ENCODE measurements at regions not wholly inside any gene's neighbourhood (a gene's known extent, or its start where the extent isn't known, plus 50 kb on each side); places are given as distances from the start of the nearest gene placed in this dataset.
A peak's percentile ranks its signal among the peaks of the same experiment; 100 is the strongest.
"Not testable (repeated sequence)": the region's sequence is repeated elsewhere in the genome, so short reads cannot be mapped to it uniquely, and the experiment has no call there.

DNA sequence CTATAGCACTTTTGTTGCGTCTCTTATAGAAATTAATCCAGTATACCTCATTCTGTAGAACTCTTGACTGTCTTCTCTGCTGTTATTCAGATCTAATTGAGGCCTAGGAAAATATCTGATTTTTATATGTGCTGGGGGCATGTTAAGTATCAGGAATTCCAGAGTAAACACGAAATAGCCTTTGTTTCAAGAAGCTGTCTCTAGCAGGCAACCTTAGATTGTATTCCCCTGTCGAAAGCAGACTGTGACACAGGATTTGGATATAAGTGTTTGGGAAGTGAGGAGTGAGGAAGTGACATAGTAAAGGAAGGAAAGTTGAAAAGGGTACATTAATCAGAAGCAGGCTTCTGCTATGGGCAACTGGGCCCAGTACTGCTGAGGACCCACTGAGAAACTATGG lies 72.1 kb upstream of the RASA1 start:
- no peak for DNase-seq (ENCODE audit: low read depth, low spot score)
- dilution Hi-C loops (cut with MboI; ENCODE audit: extremely low pct_ligation_motif_present, low sequenced_read_pairs) = no loop called here
- Histone ChIP-seq H3K4me2 (ENCODE audit: control insufficient read depth, extremely low read depth, insufficient read depth, low read depth, low read length) (peak overlapping the region; percentile 59), H2AFZ (ENCODE audit: control insufficient read depth, low read length) (peak overlapping the region; percentile 10), H3K79me2 (ENCODE audit: control insufficient read depth, insufficient read depth, low read length) (no peaks in the 10 kb centered on the region), H3K9ac (ENCODE audit: control insufficient read depth, extremely low read depth, insufficient read depth, low read length) (no peak overlapping the region), H3K9me3 (ENCODE audit: control insufficient read depth, low read depth, low read length) (no peaks in the 10 kb centered on the region), H3K4me1 (ENCODE audit: control insufficient read depth, extremely low read depth, insufficient read depth, low read length) (peaks cover 17% of the 10 kb centered on the region), H4K20me1 (ENCODE audit: control insufficient read depth, extremely low read depth, insufficient read depth, low read length) (no peaks in the 10 kb centered on the region), H3K9me1 (ENCODE audit: control insufficient read depth, extremely low read depth, insufficient read depth, low read length) (no peaks in the 10 kb centered on the region), H3K4me3 (ENCODE audit: control insufficient read depth in 2 of 3, extremely low read depth in 1 of 3, insufficient read depth in 2 of 3, low read depth in 1 of 3, low read length in 3 of 3) (no peak overlapping the region), H3K27ac (ENCODE audit: control insufficient read depth, insufficient read depth, low read length) (no peak overlapping the region), H3K27me3 (ENCODE audit: control insufficient read depth, extremely low read depth, insufficient read depth, low read length) (no peaks in the 10 kb centered on the region), H3K36me3 (ENCODE audit: control insufficient read depth in 2 of 2, extremely low read depth in 1 of 2, insufficient read depth in 2 of 2, low read length in 2 of 2) (no peaks in the 10 kb centered on the region)
- FAIRE-seq = peak; percentile 26
- TF ChIP-seq EZH2 (IDR thresholded peaks at IDR 0.05; ENCODE audit: low read length) = no peak
- no peak for TF ChIP-seq CTCF (optimal IDR thresholded peaks at IDR 0.05 in 1 of 3, IDR thresholded peaks at IDR 0.05 in 1 of 3, conservative IDR thresholded peaks at IDR 0.05 in 1 of 3; ENCODE audit: extremely low read depth in 1 of 3, insufficient read depth in 2 of 3, low read length in 3 of 3)

DNA sequence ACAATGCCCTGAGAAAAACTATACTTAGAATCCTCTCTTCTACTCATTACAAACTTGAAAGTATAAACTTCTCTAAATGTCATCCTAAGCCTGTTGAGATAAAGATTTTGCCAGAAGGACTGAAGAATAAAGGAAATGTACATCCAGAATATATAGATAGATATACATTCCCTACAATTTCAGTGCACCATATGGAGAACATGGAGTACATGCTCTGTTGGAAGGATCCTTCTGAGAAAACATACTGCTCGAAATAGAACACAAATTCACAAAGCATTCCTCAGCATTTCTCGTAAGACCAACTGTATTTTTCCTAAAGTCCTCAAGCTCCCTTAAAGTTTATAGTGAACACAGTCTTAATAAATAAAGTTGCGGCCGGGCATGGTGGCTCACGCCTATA lies 69.7 kb upstream of the RASA1 start:
- no peak for DNase-seq (ENCODE audit: low read depth, low spot score)
- H3K4me2 ChIP-seq (ENCODE audit: control insufficient read depth, extremely low read depth, insufficient read depth, low read depth, low read length) = no peak overlapping the region
- no peak for FAIRE-seq
- H3K4me3 ChIP-seq (ENCODE audit: control insufficient read depth in 2 of 3, extremely low read depth in 1 of 3, insufficient read depth in 2 of 3, low read depth in 1 of 3, low read length in 3 of 3) = no peak overlapping the region
- dilution Hi-C loops (cut with MboI; ENCODE audit: extremely low pct_ligation_motif_present, low sequenced_read_pairs) = no loop called here
- H3K9me3 ChIP-seq (ENCODE audit: control insufficient read depth, low read depth, low read length) = no peaks in the 10 kb centered on the region
- H3K79me2 ChIP-seq (ENCODE audit: control insufficient read depth, insufficient read depth, low read length) = no peaks in the 10 kb centered on the region
- no peaks in the 10 kb centered on the region for H3K36me3 ChIP-seq (ENCODE audit: control insufficient read depth in 2 of 2, extremely low read depth in 1 of 2, insufficient read depth in 2 of 2, low read length in 2 of 2)
- H3K9me1 ChIP-seq (ENCODE audit: control insufficient read depth, extremely low read depth, insufficient read depth, low read length) = no peaks in the 10 kb centered on the region
- H2AFZ ChIP-seq (ENCODE audit: control insufficient read depth, low read length) = no peak overlapping the region
- H3K9ac ChIP-seq (ENCODE audit: control insufficient read depth, extremely low read depth, insufficient read depth, low read length) = no peak overlapping the region
- no peak overlapping the region for H3K27ac ChIP-seq (ENCODE audit: control insufficient read depth, insufficient read depth, low read length)
- no peaks in the 10 kb centered on the region for H4K20me1 ChIP-seq (ENCODE audit: control insufficient read depth, extremely low read depth, insufficient read depth, low read length)
- TF ChIP-seq EZH2 (IDR thresholded peaks at IDR 0.05; ENCODE audit: low read length) (no peak), CTCF (optimal IDR thresholded peaks at IDR 0.05 in 1 of 3, IDR thresholded peaks at IDR 0.05 in 1 of 3, conservative IDR thresholded peaks at IDR 0.05 in 1 of 3; ENCODE audit: extremely low read depth in 1 of 3, insufficient read depth in 2 of 3, low read length in 3 of 3) (no peak)
- peaks cover 17% of the 10 kb centered on the region for H3K4me1 ChIP-seq (ENCODE audit: control insufficient read depth, extremely low read depth, insufficient read depth, low read length)
- H3K27me3 ChIP-seq (ENCODE audit: control insufficient read depth, extremely low read depth, insufficient read depth, low read length) = no peaks in the 10 kb centered on the region

DNA sequence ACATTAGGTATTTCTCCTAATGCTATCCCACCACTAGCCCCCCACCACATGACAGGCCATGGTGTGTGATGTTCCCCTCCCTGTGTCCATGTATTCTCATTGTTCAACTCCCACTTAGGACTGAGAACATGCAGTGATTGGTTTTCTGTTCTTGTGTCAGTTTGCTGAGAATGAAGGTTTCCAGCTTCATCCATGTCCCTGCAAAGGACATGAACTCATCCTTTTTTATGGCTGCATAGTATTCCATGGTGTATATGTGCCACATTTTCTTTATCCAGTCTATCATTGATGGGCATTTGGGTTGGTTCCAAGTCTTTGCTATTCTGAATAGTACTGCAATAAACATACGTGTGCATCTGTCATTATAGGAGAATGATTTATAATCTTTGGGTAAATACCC lies 68.4 kb upstream of the RASA1 start:
- H4K20me1 ChIP-seq (ENCODE audit: control insufficient read depth, extremely low read depth, insufficient read depth, low read length); H3K36me3 ChIP-seq (ENCODE audit: control insufficient read depth in 2 of 2, extremely low read depth in 1 of 2, insufficient read depth in 2 of 2, low read length in 2 of 2); H3K9me3 ChIP-seq (ENCODE audit: control insufficient read depth, low read depth, low read length); H2AFZ ChIP-seq (ENCODE audit: control insufficient read depth, low read length); H3K27me3 ChIP-seq (ENCODE audit: control insufficient read depth, extremely low read depth, insufficient read depth, low read length); H3K4me3 ChIP-seq (ENCODE audit: control insufficient read depth in 2 of 3, extremely low read depth in 1 of 3, insufficient read depth in 2 of 3, low read depth in 1 of 3, low read length in 3 of 3); H3K27ac ChIP-seq (ENCODE audit: control insufficient read depth, insufficient read depth, low read length); H3K9ac ChIP-seq (ENCODE audit: control insufficient read depth, extremely low read depth, insufficient read depth, low read length); H3K4me2 ChIP-seq (ENCODE audit: control insufficient read depth, extremely low read depth, insufficient read depth, low read depth, low read length); H3K9me1 ChIP-seq (ENCODE audit: control insufficient read depth, extremely low read depth, insufficient read depth, low read length); dilution Hi-C loops (cut with MboI; ENCODE audit: extremely low pct_ligation_motif_present, low sequenced_read_pairs); FAIRE-seq; H3K79me2 ChIP-seq (ENCODE audit: control insufficient read depth, insufficient read depth, low read length); DNase-seq (ENCODE audit: low read depth, low spot score): not testable (repeated sequence)
- peaks cover 17% of the 10 kb centered on the region for H3K4me1 ChIP-seq (ENCODE audit: control insufficient read depth, extremely low read depth, insufficient read depth, low read length)

DNA sequence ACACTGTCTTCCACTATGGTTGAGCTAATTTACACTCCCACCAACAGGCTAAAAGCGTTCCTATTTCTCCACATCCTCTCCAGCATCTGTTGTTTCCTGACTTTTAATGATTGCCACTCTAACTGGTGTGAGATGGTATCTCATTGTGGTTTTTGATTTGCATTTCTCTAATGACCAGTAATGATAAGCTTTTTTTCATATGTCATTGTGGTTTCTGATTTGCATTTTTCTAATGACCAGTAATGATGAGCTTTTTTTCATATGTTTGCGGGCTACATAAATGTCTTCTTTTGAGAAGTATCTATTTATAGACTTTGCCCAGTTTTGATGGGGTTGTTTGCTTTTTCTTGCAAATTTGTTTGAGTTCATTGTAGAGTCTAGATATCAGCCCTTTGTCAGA lies 68.0 kb upstream of the RASA1 start:
- H3K4me2 ChIP-seq (ENCODE audit: control insufficient read depth, extremely low read depth, insufficient read depth, low read depth, low read length); H3K27me3 ChIP-seq (ENCODE audit: control insufficient read depth, extremely low read depth, insufficient read depth, low read length); H3K9me3 ChIP-seq (ENCODE audit: control insufficient read depth, low read depth, low read length); H2AFZ ChIP-seq (ENCODE audit: control insufficient read depth, low read length); FAIRE-seq; H3K4me3 ChIP-seq (ENCODE audit: control insufficient read depth in 2 of 3, extremely low read depth in 1 of 3, insufficient read depth in 2 of 3, low read depth in 1 of 3, low read length in 3 of 3); H3K79me2 ChIP-seq (ENCODE audit: control insufficient read depth, insufficient read depth, low read length); H3K9ac ChIP-seq (ENCODE audit: control insufficient read depth, extremely low read depth, insufficient read depth, low read length); H3K27ac ChIP-seq (ENCODE audit: control insufficient read depth, insufficient read depth, low read length); dilution Hi-C loops (cut with MboI; ENCODE audit: extremely low pct_ligation_motif_present, low sequenced_read_pairs); H3K9me1 ChIP-seq (ENCODE audit: control insufficient read depth, extremely low read depth, insufficient read depth, low read length); H3K36me3 ChIP-seq (ENCODE audit: control insufficient read depth in 2 of 2, extremely low read depth in 1 of 2, insufficient read depth in 2 of 2, low read length in 2 of 2); DNase-seq (ENCODE audit: low read depth, low spot score); H4K20me1 ChIP-seq (ENCODE audit: control insufficient read depth, extremely low read depth, insufficient read depth, low read length): not testable (repeated sequence)
- peaks cover 13% of the 10 kb centered on the region for H3K4me1 ChIP-seq (ENCODE audit: control insufficient read depth, extremely low read depth, insufficient read depth, low read length)
